PFSK-1 (cell line): ENCODE measurements at regions not wholly inside any gene's neighbourhood (a gene's known extent, or its start where the extent isn't known, plus 50 kb on each side); places are given as distances from the start of the nearest gene placed in this dataset.

Experiments
- FOXP2 ChIP-seq: optimal IDR thresholded peaks from 2 replicates; pipeline ENCODE3; 2011; ENCODE audit warnings: borderline replicate concordance, control low read depth, inconsistent platforms; ENCODE audit not compliant: insufficient read depth; ENCODE audit errors: extremely low read length, extremely low read depth
- POLR2AphosphoS5 ChIP-seq: IDR thresholded peaks from 2 replicates; pipeline ENCODE4 v1.6.1; 2012; ENCODE audit warnings: low read depth, mild to moderate bottlenecking, control low read depth, low read length, moderate library complexity
- SIN3A ChIP-seq: IDR thresholded peaks from 2 replicates; pipeline ENCODE4 v1.6.1; 2012; ENCODE audit warnings: mild to moderate bottlenecking, low read length, moderate library complexity, borderline replicate concordance; ENCODE audit not compliant: insufficient read depth
- TAF1 ChIP-seq: IDR thresholded peaks from 2 replicates; pipeline ENCODE4 v1.6.1; 2012; ENCODE audit warnings: low read length, control low read depth, borderline replicate concordance; ENCODE audit not compliant: insufficient read depth
- TF ChIP-seq, protein P1 (sequence below), 2 experiments: IDR thresholded peaks; 2 replicates each; pipeline versions ENCODE4 v1.6.1 to v1.8.0; 2011 to 2012; ENCODE audit warnings: low read depth in 2 of 2, low read length in 2 of 2, control low read depth in 1 of 2, inconsistent platforms in 1 of 2, mild to moderate bottlenecking in 1 of 2, moderate library complexity in 1 of 2; ENCODE audit not compliant: insufficient read depth in 1 of 2

- TF ChIP-seq SIN3A (no peak), POLR2AphosphoS5 (no peak), TAF1 (no peak), FOXP2 (no peak)
- TF ChIP-seq, protein P1, sequence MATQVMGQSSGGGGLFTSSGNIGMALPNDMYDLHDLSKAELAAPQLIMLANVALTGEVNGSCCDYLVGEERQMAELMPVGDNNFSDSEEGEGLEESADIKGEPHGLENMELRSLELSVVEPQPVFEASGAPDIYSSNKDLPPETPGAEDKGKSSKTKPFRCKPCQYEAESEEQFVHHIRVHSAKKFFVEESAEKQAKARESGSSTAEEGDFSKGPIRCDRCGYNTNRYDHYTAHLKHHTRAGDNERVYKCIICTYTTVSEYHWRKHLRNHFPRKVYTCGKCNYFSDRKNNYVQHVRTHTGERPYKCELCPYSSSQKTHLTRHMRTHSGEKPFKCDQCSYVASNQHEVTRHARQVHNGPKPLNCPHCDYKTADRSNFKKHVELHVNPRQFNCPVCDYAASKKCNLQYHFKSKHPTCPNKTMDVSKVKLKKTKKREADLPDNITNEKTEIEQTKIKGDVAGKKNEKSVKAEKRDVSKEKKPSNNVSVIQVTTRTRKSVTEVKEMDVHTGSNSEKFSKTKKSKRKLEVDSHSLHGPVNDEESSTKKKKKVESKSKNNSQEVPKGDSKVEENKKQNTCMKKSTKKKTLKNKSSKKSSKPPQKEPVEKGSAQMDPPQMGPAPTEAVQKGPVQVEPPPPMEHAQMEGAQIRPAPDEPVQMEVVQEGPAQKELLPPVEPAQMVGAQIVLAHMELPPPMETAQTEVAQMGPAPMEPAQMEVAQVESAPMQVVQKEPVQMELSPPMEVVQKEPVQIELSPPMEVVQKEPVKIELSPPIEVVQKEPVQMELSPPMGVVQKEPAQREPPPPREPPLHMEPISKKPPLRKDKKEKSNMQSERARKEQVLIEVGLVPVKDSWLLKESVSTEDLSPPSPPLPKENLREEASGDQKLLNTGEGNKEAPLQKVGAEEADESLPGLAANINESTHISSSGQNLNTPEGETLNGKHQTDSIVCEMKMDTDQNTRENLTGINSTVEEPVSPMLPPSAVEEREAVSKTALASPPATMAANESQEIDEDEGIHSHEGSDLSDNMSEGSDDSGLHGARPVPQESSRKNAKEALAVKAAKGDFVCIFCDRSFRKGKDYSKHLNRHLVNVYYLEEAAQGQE (IDR thresholded peaks at IDR 0.05; ENCODE audit: insufficient read depth in 1 of 2, low read depth in 2 of 2, low read length in 2 of 2): no peak
These were observed 349.4 kb downstream of the FAM181B start for GRCh38 chr11:82384308-82384707.

DNA sequence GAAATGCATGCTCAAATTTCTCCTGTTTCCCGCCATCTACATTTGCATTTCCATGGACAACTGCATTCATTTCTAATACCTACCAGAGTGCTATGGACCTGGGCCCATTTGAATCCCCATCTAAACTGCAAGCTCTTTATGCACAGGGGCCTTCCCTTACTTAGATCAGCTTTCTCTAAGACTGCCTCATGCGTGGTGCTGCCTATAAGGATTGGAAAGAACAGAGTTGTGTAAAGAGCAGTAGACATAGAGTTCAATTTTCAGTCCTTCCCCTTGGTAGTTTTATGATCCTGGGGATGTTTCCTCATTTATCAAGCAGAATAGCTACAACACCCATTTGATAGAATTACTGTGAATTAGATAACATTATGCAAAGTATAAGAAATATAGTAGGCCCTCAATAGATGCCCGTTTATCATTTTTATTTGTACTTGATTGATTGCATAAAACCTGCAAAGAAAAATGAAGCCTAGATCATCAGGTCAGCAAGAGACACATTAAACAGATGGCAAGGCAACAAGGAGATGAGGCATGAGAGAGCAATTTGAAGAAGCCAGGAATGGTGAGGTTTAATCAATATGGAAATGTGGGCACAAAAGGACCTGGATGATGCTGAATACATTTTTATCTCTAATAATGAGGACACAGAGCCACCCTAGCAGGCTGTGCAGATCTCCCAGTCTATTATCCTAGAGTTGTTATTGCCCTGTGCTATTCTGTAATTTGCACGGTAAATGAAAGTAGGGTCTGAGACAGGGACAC, 359.7 kb downstream of the FAM181B start:
- TF ChIP-seq, protein P1 (IDR thresholded peaks at IDR 0.05; ENCODE audit: insufficient read depth in 1 of 2, low read depth in 2 of 2, low read length in 2 of 2): no peak
- TF ChIP-seq SIN3A (no peak), FOXP2 (no peak), POLR2AphosphoS5 (no peak), TAF1 (no peak)

DNA sequence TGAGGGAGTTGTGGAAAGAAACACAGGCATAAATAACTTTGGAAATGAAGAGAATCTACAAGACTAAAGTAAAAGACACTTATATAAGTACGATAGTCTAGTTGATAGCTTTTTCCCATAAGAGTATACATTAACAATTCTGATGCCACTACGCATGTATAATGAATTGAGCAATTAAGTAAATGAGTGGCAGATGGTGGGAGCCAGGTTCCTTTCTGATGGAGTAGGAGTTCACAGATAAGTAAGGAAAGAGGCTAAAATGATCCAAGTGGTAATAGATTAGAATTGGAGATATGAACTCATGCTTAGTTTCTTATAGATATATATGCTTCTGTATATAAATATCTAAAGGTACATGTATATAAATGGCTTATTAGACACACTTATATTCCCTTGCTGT, 368.3 kb downstream of the FAM181B start:
- TF ChIP-seq SIN3A: no peak
- no peak for TF ChIP-seq POLR2AphosphoS5
- no peak for TF ChIP-seq FOXP2
- TF ChIP-seq, protein P1 (IDR thresholded peaks at IDR 0.05; ENCODE audit: insufficient read depth in 1 of 2, low read depth in 2 of 2, low read length in 2 of 2): no peak
- no peak for TF ChIP-seq TAF1

- no peak for TF ChIP-seq POLR2AphosphoS5
- TF ChIP-seq FOXP2: no peak
- TF ChIP-seq, protein P1 (IDR thresholded peaks at IDR 0.05; ENCODE audit: insufficient read depth in 1 of 2, low read depth in 2 of 2, low read length in 2 of 2): no peak
- no peak for TF ChIP-seq TAF1
These were observed 377.3 kb downstream of the FAM181B start for GRCh38 chr11:82356316-82356715.
